ENCODE measurements at regions not wholly inside any gene's neighbourhood (a gene's known extent, or its start where the extent isn't known, plus 50 kb on each side); places are given as distances from the start of the nearest gene placed in this dataset.

GRCh38 chr11:70630816-70631623, 232.7 kb downstream of the CTTN start (continued):
- TF ChIP-seq, protein P1, sequence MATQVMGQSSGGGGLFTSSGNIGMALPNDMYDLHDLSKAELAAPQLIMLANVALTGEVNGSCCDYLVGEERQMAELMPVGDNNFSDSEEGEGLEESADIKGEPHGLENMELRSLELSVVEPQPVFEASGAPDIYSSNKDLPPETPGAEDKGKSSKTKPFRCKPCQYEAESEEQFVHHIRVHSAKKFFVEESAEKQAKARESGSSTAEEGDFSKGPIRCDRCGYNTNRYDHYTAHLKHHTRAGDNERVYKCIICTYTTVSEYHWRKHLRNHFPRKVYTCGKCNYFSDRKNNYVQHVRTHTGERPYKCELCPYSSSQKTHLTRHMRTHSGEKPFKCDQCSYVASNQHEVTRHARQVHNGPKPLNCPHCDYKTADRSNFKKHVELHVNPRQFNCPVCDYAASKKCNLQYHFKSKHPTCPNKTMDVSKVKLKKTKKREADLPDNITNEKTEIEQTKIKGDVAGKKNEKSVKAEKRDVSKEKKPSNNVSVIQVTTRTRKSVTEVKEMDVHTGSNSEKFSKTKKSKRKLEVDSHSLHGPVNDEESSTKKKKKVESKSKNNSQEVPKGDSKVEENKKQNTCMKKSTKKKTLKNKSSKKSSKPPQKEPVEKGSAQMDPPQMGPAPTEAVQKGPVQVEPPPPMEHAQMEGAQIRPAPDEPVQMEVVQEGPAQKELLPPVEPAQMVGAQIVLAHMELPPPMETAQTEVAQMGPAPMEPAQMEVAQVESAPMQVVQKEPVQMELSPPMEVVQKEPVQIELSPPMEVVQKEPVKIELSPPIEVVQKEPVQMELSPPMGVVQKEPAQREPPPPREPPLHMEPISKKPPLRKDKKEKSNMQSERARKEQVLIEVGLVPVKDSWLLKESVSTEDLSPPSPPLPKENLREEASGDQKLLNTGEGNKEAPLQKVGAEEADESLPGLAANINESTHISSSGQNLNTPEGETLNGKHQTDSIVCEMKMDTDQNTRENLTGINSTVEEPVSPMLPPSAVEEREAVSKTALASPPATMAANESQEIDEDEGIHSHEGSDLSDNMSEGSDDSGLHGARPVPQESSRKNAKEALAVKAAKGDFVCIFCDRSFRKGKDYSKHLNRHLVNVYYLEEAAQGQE (IDR thresholded peaks at IDR 0.05; ENCODE audit: low read depth) = no peak
- TF ChIP-seq SRF (IDR thresholded peaks at IDR 0.05; ENCODE audit: low read depth) (no peak), POLR2AphosphoS5 (IDR thresholded peaks at IDR 0.05; ENCODE audit: low read depth, low read length) (no peak), FOSL1 (IDR thresholded peaks at IDR 0.05; ENCODE audit: low read depth) (no peak), JUND (IDR thresholded peaks at IDR 0.05) (no peak), CBX3 (IDR thresholded peaks at IDR 0.05; ENCODE audit: low read depth) (no peak), SIN3A (IDR thresholded peaks at IDR 0.05; ENCODE audit: low read depth) (no peak), ELF1 (IDR thresholded peaks at IDR 0.05; ENCODE audit: borderline replicate concordance, low read depth) (no peak)

DNA sequence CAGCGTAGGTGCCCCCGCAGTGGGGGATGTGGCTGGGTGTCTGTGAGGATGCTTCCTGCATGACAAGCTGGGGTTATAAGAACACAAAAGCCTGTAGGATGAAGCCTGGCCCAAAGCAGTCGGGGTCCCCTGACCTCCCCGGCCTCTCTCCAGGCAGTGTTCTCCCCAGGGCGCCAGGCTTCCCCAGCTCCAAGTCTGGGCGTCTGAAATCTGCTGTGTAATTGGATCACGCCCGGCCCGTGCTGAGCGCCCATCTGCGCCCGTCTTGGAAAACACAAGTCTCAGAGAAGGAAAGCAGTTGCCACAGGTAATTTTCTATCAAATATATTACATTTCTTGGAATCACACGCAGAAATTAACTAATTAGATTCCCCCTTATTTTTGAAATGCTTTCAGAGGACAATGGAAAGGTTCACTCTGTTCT, 233.3 kb downstream of the CTTN start:
- Histone ChIP-seq H3K27me3 (ENCODE audit: insufficient read depth, low read length) (no peaks in the 10 kb centered on the region), H3K79me2 (ENCODE audit: insufficient read depth, low read length) (no peaks in the 10 kb centered on the region), H4K20me1 (ENCODE audit: insufficient read depth) (no peaks in the 10 kb centered on the region), H3K9ac (ENCODE audit: low read length) (no peak overlapping the region), H3K9me2 (ENCODE audit: insufficient read depth) (no peaks in the 10 kb centered on the region), H3K4me2 (ENCODE audit: low read length) (no peak overlapping the region), H3K36me3 (ENCODE audit: control insufficient read depth in 1 of 2, insufficient read depth in 2 of 2, low read length in 2 of 2) (no peaks in the 10 kb centered on the region), H2AFZ (ENCODE audit: low read depth, low read length, poor library complexity, severe bottlenecking) (no peak overlapping the region), H3K4me1 (ENCODE audit: control insufficient read depth in 1 of 2, insufficient read depth in 2 of 2, low read length in 2 of 2) (no peaks in the 10 kb centered on the region), H3K9me3 (ENCODE audit: control insufficient read depth in 1 of 2, insufficient read depth in 1 of 2, low read depth in 1 of 2, low read length in 2 of 2) (no peaks in the 10 kb centered on the region), H3K4me3 (replicated peaks in 1 of 2; ENCODE audit: low read depth in 1 of 2, low read length in 2 of 2) (no peak overlapping the region), H3K27ac (ENCODE audit: low read depth, low read length) (no peak overlapping the region)
- DNase-seq (ENCODE audit: low read depth, low spot score) (no peak), ATAC-seq (no peak)
- BruUV-seq (replicated peaks) = no TSS peak
- intact Hi-C loops (cut with micrococcal nuclease) = no loop called here
- ChIA-PET POLR2A (no interaction called here), CTCF (no interaction called here), RAD21 (ENCODE audit: low non-redundant PET in 1 of 2, low total read pairs in 2 of 2, uncharacterized antibody in 2 of 2, unreplicated experiment in 2 of 2) (no interaction called here)
- TF ChIP-seq, protein P2, sequence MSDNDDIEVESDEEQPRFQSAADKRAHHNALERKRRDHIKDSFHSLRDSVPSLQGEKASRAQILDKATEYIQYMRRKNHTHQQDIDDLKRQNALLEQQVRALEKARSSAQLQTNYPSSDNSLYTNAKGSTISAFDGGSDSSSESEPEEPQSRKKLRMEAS (IDR thresholded peaks at IDR 0.05) = no peak
- TF ChIP-seq SRF (IDR thresholded peaks at IDR 0.05; ENCODE audit: low read depth) (no peak), ZNF274 (IDR thresholded peaks at IDR 0.05; ENCODE audit: low read depth, low read length) (no peak), TCF7L2 (IDR thresholded peaks at IDR 0.05; ENCODE audit: borderline replicate concordance, extremely low read depth, insufficient read depth, insufficient read length) (no peak), EZH2 (IDR thresholded peaks at IDR 0.05) (no peak), EZH2phosphoT487 (IDR thresholded peaks at IDR 0.05; ENCODE audit: borderline replicate concordance) (no peak), POLR2AphosphoS5 (IDR thresholded peaks at IDR 0.05; ENCODE audit: low read depth, low read length) (no peak), RAD21 (IDR thresholded peaks at IDR 0.05; ENCODE audit: low read depth) (no peak), ATF3 (IDR thresholded peaks at IDR 0.05) (no peak), CTCF (IDR thresholded peaks at IDR 0.05 in 2 of 3, conservative IDR thresholded peaks at IDR 0.05 in 1 of 3; ENCODE audit: borderline replicate concordance in 1 of 3, insufficient read depth in 1 of 3, low read depth in 2 of 3, low read length in 2 of 3) (no peak), SP1 (IDR thresholded peaks at IDR 0.05; ENCODE audit: low read depth) (no peak), JUND (IDR thresholded peaks at IDR 0.05) (no peak), CBX3 (IDR thresholded peaks at IDR 0.05; ENCODE audit: low read depth) (no peak)
